Right lobe of liver (tissue), 4 donors: ENCODE measurements at regions not wholly inside any gene's neighbourhood (a gene's known extent, or its start where the extent isn't known, plus 50 kb on each side); places are given as distances from the start of the nearest gene placed in this dataset.

Experiments
- CTCF ChIP-seq, 4 donors: fragments of 200-600 bp in 3 of 4; fragments of 450-650 bp in 1 of 4; IDR thresholded peaks; one replicate each; pipeline versions ENCODE4 v1.5.1 to v1.8.0; 2016 to 2022; ENCODE audit warnings: antibody characterized with exemption in 4 of 4, mild to moderate bottlenecking in 2 of 4
- POLR2A ChIP-seq: fragments of 450-650 bp; IDR thresholded peaks from one replicate; pipeline ENCODE4 v1.6.1; 2017; ENCODE audit warnings: antibody characterized with exemption, mild to moderate bottlenecking
- donor health status: DM: no; HTN: no; CAD: no.
- donor health status: DM: no; HTN: no; CAD: no.
- donor health status: DM: no; HTN: yes; CAD: no.

GRCh38 chr10:10872764-10873163, 144.9 kb upstream of the CELF2 start:
- TF ChIP-seq CTCF (IDR thresholded peaks at IDR 0.05) (no peak), POLR2A (no peak)
